Fibroblast of lung (primary cell): ENCODE measurements at regions not wholly inside any gene's neighbourhood (a gene's known extent, or its start where the extent isn't known, plus 50 kb on each side); places are given as distances from the start of the nearest gene placed in this dataset.

Experiments used
- DNase-seq, 2 donors: peaks; one replicate each; pipeline versions ENCODE4 v3.0.0 to v3.0.0-alpha.2; 2010; ENCODE audit warnings: low read depth in 2 of 2
- H2AFZ ChIP-seq: 2 replicates; pipeline ENCODE4 v1.5.1; 2012; ENCODE audit warnings: low read length, control low read depth, inconsistent platforms
- H3K27ac ChIP-seq: 2 replicates; pipeline ENCODE4 v1.5.1; 2011; ENCODE audit warnings: low read length, control low read depth; ENCODE audit not compliant: insufficient read depth
- H3K27me3 ChIP-seq: 2 replicates; pipeline ENCODE4 v1.5.1; 2011; ENCODE audit warnings: mild to moderate bottlenecking, low read length; ENCODE audit not compliant: control insufficient read depth, insufficient read depth
- H3K36me3 ChIP-seq: 2 replicates; pipeline ENCODE4 v1.5.1; 2011; ENCODE audit warnings: low read length; ENCODE audit not compliant: control insufficient read depth, insufficient read depth
- H3K4me1 ChIP-seq: 2 replicates; pipeline ENCODE4 v1.5.1; 2011; ENCODE audit warnings: low read length; ENCODE audit not compliant: control insufficient read depth, insufficient read depth; ENCODE audit errors: extremely low read depth
- H3K4me2 ChIP-seq: 2 replicates; pipeline ENCODE4 v1.5.1; 2011; ENCODE audit warnings: low read length, control low read depth; ENCODE audit not compliant: insufficient read depth; ENCODE audit errors: extremely low read depth
- H3K4me3 ChIP-seq, 4 experiments: fragments of 200-600 bp in 1 of 4; sonication (generic) in 1 of 4; replicated peaks in 1 of 4; 2 replicates each; pipeline ENCODE4 v1.5.1; 2011 to 2016; ENCODE audit warnings: low read length in 4 of 4, low read depth in 3 of 4, mild to moderate bottlenecking in 3 of 4, control low read depth in 2 of 4, inconsistent platforms in 1 of 4, mixed read lengths in 1 of 4; ENCODE audit not compliant: insufficient read depth in 1 of 4; ENCODE audit errors: control extremely low read depth in 1 of 4
- H3K79me2 ChIP-seq: 2 replicates; pipeline ENCODE4 v1.5.1; 2012; ENCODE audit warnings: mild to moderate bottlenecking, low read length, inconsistent platforms; ENCODE audit not compliant: control insufficient read depth, insufficient read depth
- H3K9ac ChIP-seq: 2 replicates; pipeline ENCODE4 v1.5.1; 2011; ENCODE audit warnings: mild to moderate bottlenecking, low read length, control low read depth; ENCODE audit not compliant: insufficient read depth
- H3K9me3 ChIP-seq: 2 replicates; pipeline ENCODE4 v1.5.1; 2012; ENCODE audit warnings: low read depth, low read length; ENCODE audit not compliant: control insufficient read depth, insufficient read depth
- H4K20me1 ChIP-seq: 2 replicates; pipeline ENCODE4 v1.5.1; 2011; ENCODE audit warnings: low read length; ENCODE audit not compliant: control insufficient read depth, insufficient read depth; ENCODE audit errors: extremely low read depth
- EZH2 ChIP-seq: IDR thresholded peaks from 2 replicates; pipeline ENCODE4 v1.5.1; 2012; ENCODE audit warnings: low read length, control low read depth, mild to moderate bottlenecking; ENCODE audit errors: missing control alignments
- TF ChIP-seq, protein P1 (sequence below), 2 donors: IDR thresholded peaks in 1 of 2; conservative IDR thresholded peaks in 1 of 2; 1 replicate in 1 of 2; 2 replicates in 1 of 2; pipeline ENCODE4 v1.5.1; 2011 to 2012; ENCODE audit warnings: low read length in 2 of 2, control low read depth in 1 of 2, inconsistent platforms in 1 of 2, low read depth in 1 of 2, mild to moderate bottlenecking in 1 of 2

DNA sequence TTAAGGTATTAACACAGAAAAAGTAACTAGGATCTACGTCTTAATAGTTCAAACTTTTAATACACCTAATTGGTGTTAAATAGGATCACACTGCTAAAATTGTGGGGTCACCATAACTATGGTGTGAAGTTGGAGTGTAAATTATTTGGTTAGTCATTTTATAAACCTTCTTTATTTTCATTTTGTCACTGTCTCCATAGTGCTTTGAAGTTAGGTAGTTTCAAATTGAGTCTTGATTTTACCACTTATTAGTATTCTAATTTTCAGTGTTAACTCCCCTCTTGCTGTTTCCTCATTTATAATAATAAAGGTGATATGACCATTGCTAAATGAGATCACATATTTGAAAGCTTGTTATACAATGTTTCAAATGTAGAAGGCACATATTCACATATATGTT is 738.1 kb upstream of the CHRM3 start:
- TF ChIP-seq, protein P1, sequence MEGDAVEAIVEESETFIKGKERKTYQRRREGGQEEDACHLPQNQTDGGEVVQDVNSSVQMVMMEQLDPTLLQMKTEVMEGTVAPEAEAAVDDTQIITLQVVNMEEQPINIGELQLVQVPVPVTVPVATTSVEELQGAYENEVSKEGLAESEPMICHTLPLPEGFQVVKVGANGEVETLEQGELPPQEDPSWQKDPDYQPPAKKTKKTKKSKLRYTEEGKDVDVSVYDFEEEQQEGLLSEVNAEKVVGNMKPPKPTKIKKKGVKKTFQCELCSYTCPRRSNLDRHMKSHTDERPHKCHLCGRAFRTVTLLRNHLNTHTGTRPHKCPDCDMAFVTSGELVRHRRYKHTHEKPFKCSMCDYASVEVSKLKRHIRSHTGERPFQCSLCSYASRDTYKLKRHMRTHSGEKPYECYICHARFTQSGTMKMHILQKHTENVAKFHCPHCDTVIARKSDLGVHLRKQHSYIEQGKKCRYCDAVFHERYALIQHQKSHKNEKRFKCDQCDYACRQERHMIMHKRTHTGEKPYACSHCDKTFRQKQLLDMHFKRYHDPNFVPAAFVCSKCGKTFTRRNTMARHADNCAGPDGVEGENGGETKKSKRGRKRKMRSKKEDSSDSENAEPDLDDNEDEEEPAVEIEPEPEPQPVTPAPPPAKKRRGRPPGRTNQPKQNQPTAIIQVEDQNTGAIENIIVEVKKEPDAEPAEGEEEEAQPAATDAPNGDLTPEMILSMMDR (conservative IDR thresholded peaks at IDR 0.05 in 1 of 2, IDR thresholded peaks at IDR 0.05 in 1 of 2; ENCODE audit: low read depth in 1 of 2, low read length in 2 of 2): no peak
- Histone ChIP-seq H3K9me3 (no peaks in the 10 kb centered on the region), H3K79me2 (no peaks in the 10 kb centered on the region), H2AFZ (no peak overlapping the region), H3K4me2 (no peak overlapping the region), H3K4me1 (no peaks in the 10 kb centered on the region), H3K9ac (no peak overlapping the region), H3K36me3 (no peaks in the 10 kb centered on the region), H3K27ac (no peak overlapping the region), H3K27me3 (no peaks in the 10 kb centered on the region), H3K4me3 (no peak overlapping the region), H4K20me1 (no peaks in the 10 kb centered on the region)
- DNase-seq: no peak

DNA sequence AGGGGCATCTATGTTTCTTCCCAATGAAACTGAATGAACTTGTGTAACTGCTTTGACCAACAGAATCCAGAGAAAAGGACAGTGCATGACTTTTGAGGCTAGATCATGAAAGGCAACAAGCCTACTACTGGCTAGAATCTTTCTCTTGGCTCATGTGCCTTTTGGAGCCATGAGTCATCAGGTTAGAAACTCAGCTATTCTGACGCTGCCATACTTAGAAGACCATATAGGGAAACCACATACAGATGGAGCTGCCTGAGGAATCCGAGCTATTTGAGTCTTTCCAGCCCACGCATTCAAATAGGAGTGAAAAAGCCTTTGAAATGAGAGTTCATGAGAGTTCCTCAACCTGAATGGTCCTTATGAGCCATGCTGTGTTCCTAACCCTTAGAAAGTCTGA is 738.5 kb upstream of the CHRM3 start:
- H3K4me2 ChIP-seq: no peak overlapping the region
- H3K4me1 ChIP-seq: no peaks in the 10 kb centered on the region
- H3K9me3 ChIP-seq: no peaks in the 10 kb centered on the region
- no peak overlapping the region for H3K9ac ChIP-seq
- no peak overlapping the region for H3K4me3 ChIP-seq
- H3K36me3 ChIP-seq: no peaks in the 10 kb centered on the region
- no peak overlapping the region for H3K27ac ChIP-seq
- no peaks in the 10 kb centered on the region for H4K20me1 ChIP-seq
- DNase-seq: peak; percentile 98 to 100
- no peaks in the 10 kb centered on the region for H3K79me2 ChIP-seq
- no peaks in the 10 kb centered on the region for H3K27me3 ChIP-seq
- no peak overlapping the region for H2AFZ ChIP-seq
- no peak for TF ChIP-seq EZH2
- TF ChIP-seq, protein P1 (conservative IDR thresholded peaks at IDR 0.05 in 1 of 2, IDR thresholded peaks at IDR 0.05 in 1 of 2; ENCODE audit: low read depth in 1 of 2, low read length in 2 of 2): no peak

DNA sequence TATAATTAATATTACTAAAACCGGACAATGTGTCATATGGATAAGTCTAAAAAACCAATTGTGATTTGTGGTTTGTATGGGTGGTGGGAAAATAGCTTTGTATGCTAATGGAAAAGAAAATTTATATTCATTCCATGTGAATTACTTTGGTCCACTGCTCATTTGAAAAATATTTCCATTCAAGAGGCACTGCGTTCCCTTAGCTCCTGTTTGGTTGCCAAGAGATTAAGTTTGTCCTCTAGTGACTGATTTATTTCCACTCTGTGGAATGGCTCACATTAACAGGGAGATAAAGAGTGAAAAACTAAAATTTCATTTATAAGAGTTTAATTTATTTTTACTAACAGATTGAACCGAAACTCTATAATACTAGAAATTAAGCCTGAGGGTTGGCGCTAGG is 744.1 kb upstream of the CHRM3 start:
- no peak overlapping the region for H2AFZ ChIP-seq
- H3K4me2 ChIP-seq: no peak overlapping the region
- no peak overlapping the region for H3K9ac ChIP-seq
- H3K9me3 ChIP-seq: no peaks in the 10 kb centered on the region
- no peaks in the 10 kb centered on the region for H3K27me3 ChIP-seq
- peak; percentile 20 to 88 for DNase-seq
- no peaks in the 10 kb centered on the region for H3K79me2 ChIP-seq
- no peaks in the 10 kb centered on the region for H3K4me1 ChIP-seq
- TF ChIP-seq, protein P1 (conservative IDR thresholded peaks at IDR 0.05 in 1 of 2, IDR thresholded peaks at IDR 0.05 in 1 of 2; ENCODE audit: low read depth in 1 of 2, low read length in 2 of 2): no peak
- no peak for TF ChIP-seq EZH2
- H3K4me3 ChIP-seq: no peak overlapping the region
- H3K27ac ChIP-seq: no peak overlapping the region
- no peaks in the 10 kb centered on the region for H3K36me3 ChIP-seq
- no peaks in the 10 kb centered on the region for H4K20me1 ChIP-seq
